ENCODE measurements at regions not wholly inside any gene's neighbourhood (a gene's known extent, or its start where the extent isn't known, plus 50 kb on each side); places are given as distances from the start of the nearest gene placed in this dataset.

GRCh38 chr20:40770564-40771307 lies 81.7 kb upstream of the MAFB start:
- no peak for DNase-seq (ENCODE audit: low read depth)

DNA sequence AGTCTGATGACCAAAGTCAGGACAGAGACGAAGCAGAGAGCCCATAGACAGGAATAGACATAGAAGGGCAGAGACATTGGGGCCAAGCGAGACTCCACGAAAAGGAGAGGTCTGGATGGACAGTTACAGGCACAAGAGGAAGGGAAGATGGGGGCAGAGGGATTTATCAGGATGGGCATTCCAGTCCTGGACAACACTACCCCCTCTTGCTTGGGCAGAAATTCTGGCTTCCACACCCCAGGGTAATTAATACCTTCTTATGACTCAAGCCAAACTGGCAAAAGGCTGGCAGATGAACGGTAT lies 82.2 kb upstream of the MAFB start:
- no peak for DNase-seq (ENCODE audit: low read depth)

DNA sequence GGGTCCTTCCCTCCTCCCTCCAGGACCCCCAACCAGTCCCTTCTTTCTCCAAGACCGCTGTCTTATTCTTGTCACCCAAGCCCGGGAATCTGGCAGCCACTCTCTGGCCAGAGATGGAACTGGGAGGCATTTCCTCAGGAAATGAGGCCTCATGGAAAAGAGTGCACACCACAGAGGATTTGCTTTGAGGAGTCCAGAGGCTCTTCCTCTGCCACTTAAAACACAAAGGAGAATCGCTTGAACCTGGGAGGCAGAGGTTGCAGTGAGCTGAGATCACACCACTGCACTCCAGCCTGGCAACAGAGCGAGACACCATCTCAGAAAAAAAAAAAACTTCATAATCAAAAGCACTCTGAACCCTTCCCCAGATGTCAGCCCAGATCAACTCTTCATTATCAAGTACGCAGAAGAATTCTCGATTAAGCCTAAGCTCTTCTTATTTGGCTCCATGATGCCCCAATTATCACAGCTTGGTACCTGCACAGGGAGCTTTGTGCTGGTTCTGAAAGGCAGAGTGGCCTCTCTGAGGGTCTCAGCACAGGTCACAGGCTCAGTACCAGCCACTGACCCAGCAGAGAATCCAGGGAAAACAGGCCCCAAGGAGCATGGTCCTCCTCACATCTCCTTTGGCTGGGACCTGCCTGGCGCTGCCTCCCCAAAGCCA lies 82.9 kb upstream of the MAFB start:
- no peak for DNase-seq (ENCODE audit: low read depth)

DNA sequence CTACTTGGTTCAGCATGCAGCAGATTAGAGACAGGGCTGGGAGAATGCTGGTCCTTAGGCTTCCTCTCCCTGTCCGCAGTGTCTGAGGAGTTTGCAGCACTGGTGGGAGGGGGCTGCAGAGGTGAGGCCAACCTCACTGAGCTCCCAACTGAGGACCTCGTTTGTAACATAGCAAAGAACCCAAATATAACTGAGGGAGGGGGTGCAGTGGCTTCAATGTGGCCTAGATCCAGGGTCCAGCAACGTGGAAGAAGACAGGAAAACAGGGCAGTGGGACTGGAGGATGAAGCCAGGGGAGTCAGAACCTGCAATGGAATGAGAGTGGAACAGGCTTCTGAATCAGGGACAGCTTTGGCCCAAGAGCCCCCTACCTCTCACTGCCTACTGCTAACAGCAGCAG lies 84.3 kb upstream of the MAFB start:
- no peak for DNase-seq (ENCODE audit: low read depth)

- no peak for DNase-seq (ENCODE audit: low read depth)
Measured at GRCh38 chr20:40774252-40774651, 85.2 kb upstream of the MAFB start.

GRCh38 chr20:40775561-40776146 lies 86.6 kb upstream of the MAFB start:
- DNase-seq (ENCODE audit: low read depth): no peak

DNA sequence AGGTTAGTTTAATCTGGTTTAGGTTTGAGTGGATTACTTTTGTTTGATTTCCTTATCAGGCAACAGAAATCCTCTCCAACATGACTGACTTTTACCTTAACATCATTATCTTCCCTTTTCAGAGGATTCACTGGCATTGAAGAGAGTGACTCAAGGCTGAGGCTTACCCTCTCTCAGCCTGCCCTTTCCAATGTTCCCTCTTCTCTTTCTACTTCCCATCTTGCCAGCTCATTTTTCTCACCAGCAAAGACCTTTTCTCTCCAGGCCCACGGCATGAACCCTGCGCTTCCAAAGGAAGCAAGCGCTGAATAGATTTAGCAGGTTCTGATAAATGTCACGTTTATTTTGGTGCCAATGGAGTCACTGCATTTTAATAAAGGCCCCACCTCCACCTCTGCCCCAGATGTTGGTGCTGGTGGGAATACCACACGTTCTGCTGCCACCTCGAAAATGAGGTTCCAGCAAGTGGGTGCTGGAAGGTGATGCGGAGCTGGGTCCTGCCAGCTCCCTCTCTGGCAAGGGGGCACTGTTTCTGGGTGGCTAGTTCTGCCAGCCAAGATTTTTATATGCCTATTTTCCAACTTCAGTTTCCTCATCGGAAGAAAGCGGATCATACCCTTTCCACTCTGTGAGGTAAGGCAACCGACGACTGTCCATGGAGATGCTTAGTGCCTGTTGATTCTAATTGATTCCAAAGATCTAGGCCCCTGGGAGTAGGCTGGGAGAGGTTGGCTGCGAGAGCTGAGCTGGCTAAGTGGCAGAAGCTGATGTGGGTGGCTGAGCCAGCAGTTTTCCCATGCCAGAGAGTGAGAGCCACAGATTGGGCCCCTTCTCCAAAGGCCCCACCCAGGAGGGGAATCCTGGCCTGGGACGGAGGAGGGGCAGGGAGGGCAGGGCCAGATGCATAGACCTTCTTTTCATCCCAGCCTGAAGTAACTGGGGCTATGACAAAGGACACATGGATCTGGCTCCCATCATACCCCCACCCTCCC lies 87.7 kb upstream of the MAFB start:
- no peak for DNase-seq (ENCODE audit: low read depth)

- DNase-seq (ENCODE audit: low read depth): no peak
Measured at GRCh38 chr20:40777653-40778052, 88.6 kb upstream of the MAFB start.

DNA sequence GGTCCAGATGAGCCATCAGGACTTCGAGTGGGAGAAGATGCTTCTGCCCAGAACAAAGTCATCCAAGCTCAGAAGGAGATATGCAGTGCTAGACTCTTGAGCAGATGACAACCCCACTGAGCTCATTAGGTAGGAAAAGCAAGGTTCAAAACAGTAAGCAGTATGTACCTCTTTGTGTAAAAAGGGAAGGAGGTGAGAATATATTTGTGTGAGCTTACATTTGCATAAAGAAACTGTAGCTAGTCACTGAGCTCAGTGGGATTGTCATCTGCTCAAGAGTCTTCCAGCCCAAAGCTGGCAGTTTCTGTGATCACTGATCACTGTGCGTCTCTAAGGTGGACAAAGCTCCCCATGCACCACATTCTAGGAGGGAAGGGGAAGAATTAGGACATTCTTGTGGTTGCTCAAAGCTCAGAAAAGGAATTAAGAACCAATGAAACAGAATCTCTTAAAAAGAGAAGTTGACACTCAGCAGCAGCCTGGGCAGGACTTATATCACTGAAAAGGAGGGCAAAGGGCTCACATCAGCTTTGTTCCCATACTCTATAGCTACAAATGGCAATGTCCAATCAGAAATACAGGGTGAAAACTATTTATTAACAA lies 90.0 kb upstream of the MAFB start:
- DNase-seq (ENCODE audit: low read depth): no peak

DNA sequence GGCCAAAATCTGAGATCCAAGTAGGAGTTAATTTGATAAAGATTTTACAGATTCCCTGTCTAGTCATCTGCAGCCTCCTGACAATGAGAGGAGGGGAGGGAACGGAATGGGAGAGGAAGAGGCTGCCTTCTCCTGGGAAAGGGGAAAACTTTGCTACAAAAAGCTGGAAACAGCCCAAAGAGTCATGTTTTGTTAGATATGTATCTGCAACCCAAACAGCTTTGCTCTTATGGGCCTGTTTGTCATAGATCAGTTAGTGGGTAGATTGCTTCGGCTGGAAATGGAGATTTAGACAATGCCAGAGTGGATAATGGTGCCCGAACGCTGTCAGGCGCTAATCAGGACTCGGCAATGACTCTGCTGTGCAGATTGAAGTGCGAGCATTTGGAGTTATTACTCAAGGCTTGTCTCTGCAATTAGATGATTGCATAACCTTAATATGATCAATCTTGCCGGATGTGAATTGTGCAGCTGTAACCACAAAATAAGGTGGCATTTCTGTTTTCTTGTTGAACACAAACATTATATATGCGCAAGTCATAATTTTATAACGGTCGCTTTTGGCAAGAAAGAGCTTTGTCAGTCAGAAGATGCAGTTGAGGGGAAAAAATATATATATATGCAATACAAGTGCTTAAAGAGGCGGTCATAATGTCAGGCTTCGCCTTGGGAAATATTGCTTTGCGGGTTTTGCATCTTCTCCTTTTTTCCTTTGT lies 92.4 kb upstream of the MAFB start:
- DNase-seq (ENCODE audit: low read depth): no peak

DNA sequence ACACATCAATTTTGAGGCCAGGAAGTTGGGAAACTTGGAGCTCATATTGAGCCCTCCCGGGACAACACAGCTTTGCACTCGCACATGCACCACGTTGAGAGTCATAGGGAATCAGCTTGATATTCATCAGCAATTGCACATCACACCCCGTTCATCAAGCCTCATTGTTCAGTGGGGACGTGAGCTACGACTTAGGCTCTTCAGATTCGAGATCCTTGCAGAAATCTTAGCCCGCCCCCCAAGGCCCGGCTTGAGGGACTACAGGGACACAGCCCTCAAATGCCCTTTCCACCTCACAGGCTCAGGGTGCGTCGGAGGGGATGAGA lies 93.0 kb upstream of the MAFB start:
- DNase-seq (ENCODE audit: low read depth): no peak

- no peak for DNase-seq (ENCODE audit: low read depth)
Measured at GRCh38 chr20:40785346-40785745, 96.3 kb upstream of the MAFB start.

DNA sequence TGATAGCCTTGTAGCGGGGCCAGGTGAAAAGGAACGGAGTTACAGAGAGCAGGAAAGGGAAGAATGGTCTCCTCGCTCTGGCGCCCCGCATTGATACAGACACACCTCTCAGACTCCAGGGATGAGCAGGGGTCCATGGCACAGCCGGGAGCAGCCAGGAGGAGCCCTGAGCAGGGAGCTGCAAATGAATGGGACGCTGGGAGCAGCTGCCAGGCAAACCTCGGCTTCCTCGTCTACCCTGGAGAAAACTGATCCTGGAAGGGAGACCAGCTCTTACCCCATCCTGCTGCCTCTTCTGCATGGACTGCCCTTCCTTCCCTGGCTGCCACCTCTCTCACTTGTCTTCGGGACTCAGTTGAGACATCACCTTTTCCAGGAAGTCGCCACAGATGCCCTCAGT lies 97.3 kb upstream of the MAFB start:
- DNase-seq (ENCODE audit: low read depth): no peak

DNA sequence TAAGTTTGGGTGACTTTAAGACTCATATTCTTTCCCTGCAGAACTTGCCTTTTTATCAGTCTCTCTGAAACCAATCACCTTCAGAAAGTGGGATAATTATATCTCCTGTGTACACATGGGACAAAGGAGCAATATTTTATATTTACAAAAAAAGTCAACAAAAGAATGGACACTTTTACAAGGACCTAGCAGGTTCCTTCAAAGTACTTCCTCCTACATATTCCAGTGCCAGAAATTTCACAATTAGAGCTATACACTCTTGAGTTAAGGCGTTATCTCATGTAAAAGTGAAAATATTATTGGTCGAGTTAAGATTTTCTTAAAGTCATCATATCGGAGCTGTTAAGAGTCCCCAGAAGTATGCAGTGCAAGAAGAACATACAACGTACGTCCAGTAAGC lies 98.9 kb upstream of the MAFB start:
- no peak for DNase-seq (ENCODE audit: low read depth)

GRCh38 chr20:40797425-40797824 lies 108.4 kb upstream of the MAFB start:
- DNase-seq (ENCODE audit: low read depth): no peak

DNA sequence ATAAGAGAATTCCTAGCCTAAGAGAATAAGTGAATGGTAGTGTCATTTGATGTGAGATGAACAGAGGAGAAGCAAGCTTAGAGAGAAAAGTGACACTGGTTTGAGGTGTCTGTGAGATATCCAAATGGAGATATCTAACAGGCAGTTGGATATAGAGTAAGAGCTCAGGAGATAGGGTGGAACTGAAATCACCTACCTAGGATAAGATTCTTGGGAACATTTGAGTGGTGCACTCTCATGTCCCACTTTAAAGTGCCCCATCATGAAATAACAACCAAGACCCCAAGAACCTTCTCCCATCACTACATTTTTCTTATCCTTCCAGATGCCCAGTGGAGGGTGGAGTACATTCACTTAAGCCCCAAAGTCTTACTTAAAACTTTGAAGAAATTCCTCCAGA lies 109.0 kb upstream of the MAFB start:
- no peak for DNase-seq (ENCODE audit: low read depth)

- no peak for DNase-seq (ENCODE audit: low read depth)
Measured at GRCh38 chr20:40802886-40803285, 113.8 kb upstream of the MAFB start.

GRCh38 chr20:40803381-40803780 lies 114.3 kb upstream of the MAFB start:
- DNase-seq (ENCODE audit: low read depth): no peak

- no peak for DNase-seq (ENCODE audit: low read depth)
Measured at GRCh38 chr20:40805592-40805991, 116.6 kb upstream of the MAFB start.

DNA sequence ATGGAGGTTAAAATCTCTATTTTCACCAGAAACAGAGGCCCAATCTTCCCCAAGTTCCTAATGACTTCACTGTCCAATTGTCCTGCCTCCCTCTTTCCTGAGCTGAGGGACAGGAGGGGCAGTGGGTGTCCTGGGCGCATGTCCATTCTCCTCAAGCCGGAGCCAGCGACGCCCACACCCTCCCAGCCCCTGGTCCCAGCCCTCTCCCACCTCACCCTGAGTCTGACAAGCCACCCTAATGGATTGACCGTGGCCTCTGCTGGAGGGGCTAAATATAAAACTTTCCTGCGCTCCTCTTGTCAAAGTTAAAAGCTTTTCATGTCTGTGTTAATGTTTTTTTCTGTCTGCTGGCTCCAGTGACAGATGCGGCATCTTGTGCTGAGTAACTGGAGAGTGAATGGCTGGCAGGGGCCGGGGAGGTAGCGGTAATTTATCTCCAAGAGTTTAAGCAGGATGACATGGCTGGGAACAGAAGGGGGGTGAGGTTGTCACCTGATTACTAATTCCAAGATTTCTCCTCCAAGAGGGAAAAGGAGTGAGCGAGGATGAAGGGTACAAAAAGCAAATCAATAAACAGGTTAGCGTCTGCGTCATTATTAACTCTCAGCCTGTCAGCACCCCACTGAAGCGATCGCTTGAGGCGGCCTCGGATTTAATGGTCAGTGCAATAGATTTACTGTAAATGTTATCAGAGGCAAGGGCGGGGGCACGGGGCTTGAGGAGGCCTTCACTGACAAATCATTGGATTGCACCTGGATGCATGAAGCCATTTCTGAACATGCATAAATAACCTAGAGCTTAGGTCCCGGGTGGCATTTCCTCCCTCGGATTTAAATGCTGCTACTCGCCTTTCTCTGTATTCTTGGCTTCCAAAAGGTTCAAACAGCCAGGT lies 118.1 kb upstream of the MAFB start:
- DNase-seq (ENCODE audit: low read depth): no peak

- no peak for DNase-seq (ENCODE audit: low read depth)
Measured at GRCh38 chr20:40807821-40808170, 118.8 kb upstream of the MAFB start.

All from non-pigmented ciliary epithelial cell (primary cell).